ENCODE measurements at regions not wholly inside any gene's neighbourhood (a gene's known extent, or its start where the extent isn't known, plus 50 kb on each side); places are given as distances from the start of the nearest gene placed in this dataset.
"Not testable (repeated sequence)": the region's sequence is repeated elsewhere in the genome, so short reads cannot be mapped to it uniquely, and the experiment has no call there.

GRCh38 chr1:185526344-185527307 lies 207.6 kb upstream of the HMCN1 start:
- TF ChIP-seq EZH2 (IDR thresholded peaks at IDR 0.05; ENCODE audit: borderline replicate concordance, low read depth, low read length, severe bottlenecking), result no peak
- TF ChIP-seq CTCF (IDR thresholded peaks at IDR 0.05; ENCODE audit: borderline replicate concordance, extremely low read depth, low read length, poor library complexity, severe bottlenecking), result no peak
- H3K4me2 ChIP-seq (ENCODE audit: insufficient read depth, low read length), result no peak overlapping the region

DNA sequence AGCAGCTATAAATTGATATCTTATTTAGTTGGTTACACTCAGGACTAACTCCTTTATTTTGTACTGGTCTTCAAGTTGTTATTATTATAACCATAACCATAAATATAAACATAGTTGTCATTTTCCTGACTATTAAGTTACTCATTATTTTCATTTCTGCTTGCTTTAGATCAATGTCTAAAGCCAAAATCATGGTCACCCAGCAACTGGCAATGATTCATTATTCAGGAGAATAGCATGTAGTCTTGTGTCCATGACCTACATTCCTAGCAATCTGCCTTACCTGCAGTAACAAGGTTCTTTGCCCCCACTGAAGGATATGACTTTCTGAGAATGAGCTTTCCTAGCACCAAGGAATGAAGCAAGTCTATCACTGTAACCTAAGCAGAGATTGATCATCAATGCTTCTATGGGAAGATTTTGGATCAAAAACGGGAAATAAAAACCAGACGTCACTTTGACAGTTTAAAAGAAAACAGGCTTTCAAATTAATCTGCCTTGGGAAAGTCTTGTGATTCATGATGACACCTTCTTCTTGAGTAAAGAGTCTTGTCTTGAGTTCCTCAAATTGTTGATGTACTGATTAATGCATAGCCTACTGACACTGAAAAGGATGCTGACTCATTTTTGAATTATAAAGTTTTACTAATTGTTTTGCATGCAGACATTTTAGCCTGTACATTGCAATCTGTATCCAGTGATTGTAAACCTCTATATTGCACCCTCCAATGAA lies 203.3 kb upstream of the IVNS1ABP start:
- TF ChIP-seq CTCF (IDR thresholded peaks at IDR 0.05; ENCODE audit: borderline replicate concordance, extremely low read depth, low read length, poor library complexity, severe bottlenecking), result no peak
- TF ChIP-seq EZH2 (IDR thresholded peaks at IDR 0.05; ENCODE audit: borderline replicate concordance, low read depth, low read length, severe bottlenecking), result no peak
- DNase-seq (no peak), ATAC-seq (ENCODE audit: insufficient read depth, low read depth) (no peak)
- H3K27me3 ChIP-seq (ENCODE audit: insufficient read depth, low read length, poor library complexity), result no peaks in the 10 kb centered on the region
- no peaks in the 10 kb centered on the region for H4K20me1 ChIP-seq (ENCODE audit: insufficient read depth, low read length)
- no peaks in the 10 kb centered on the region for H3K4me1 ChIP-seq (ENCODE audit: insufficient read depth, low read length)
- H3K4me2 ChIP-seq (ENCODE audit: insufficient read depth, low read length), result no peak overlapping the region
- H3K36me3 ChIP-seq (ENCODE audit: insufficient read depth, low read length), result no peaks in the 10 kb centered on the region
- H3K79me2 ChIP-seq (ENCODE audit: insufficient read depth, low read length), result no peaks in the 10 kb centered on the region
- peaks cover 13% of the 10 kb centered on the region for H3K9me3 ChIP-seq (ENCODE audit: insufficient read depth, low read length, severe bottlenecking)
- H2AFZ ChIP-seq (ENCODE audit: low read depth, low read length), result no peak overlapping the region
- H3K9ac ChIP-seq (ENCODE audit: low read depth, low read length), result no peak overlapping the region
- H3K27ac ChIP-seq (ENCODE audit: low read length), result no peak overlapping the region
- no peak overlapping the region for H3K4me3 ChIP-seq (ENCODE audit: low read depth in 1 of 2, low read length in 2 of 2)

More at GRCh38 chr1:185526344-185527307, 207.6 kb upstream of the HMCN1 start:
- H3K4me1 ChIP-seq (ENCODE audit: insufficient read depth, low read length), result no peaks in the 10 kb centered on the region
- ATAC-seq (ENCODE audit: insufficient read depth, low read depth), result no peak
- no peak for DNase-seq
- no peak overlapping the region for H3K4me3 ChIP-seq (ENCODE audit: low read depth in 1 of 2, low read length in 2 of 2)
- H3K79me2 ChIP-seq (ENCODE audit: insufficient read depth, low read length), result no peaks in the 10 kb centered on the region
- no peaks in the 10 kb centered on the region for H3K36me3 ChIP-seq (ENCODE audit: insufficient read depth, low read length)
- H3K9me3 ChIP-seq (ENCODE audit: insufficient read depth, low read length, severe bottlenecking), result no peaks in the 10 kb centered on the region
- H3K9ac ChIP-seq (ENCODE audit: low read depth, low read length), result no peak overlapping the region
- no peaks in the 10 kb centered on the region for H4K20me1 ChIP-seq (ENCODE audit: insufficient read depth, low read length)
- H2AFZ ChIP-seq (ENCODE audit: low read depth, low read length), result no peak overlapping the region
- H3K27me3 ChIP-seq (ENCODE audit: insufficient read depth, low read length, poor library complexity), result no peaks in the 10 kb centered on the region
- H3K27ac ChIP-seq (ENCODE audit: low read length), result no peak overlapping the region

GRCh38 chr1:185517808-185518419 lies 200.9 kb upstream of the IVNS1ABP start:
- no peak overlapping the region for H2AFZ ChIP-seq (ENCODE audit: low read depth, low read length)
- ATAC-seq (ENCODE audit: insufficient read depth, low read depth) (no peak), DNase-seq (no peak)
- peaks cover 13% of the 10 kb centered on the region for H3K9me3 ChIP-seq (ENCODE audit: insufficient read depth, low read length, severe bottlenecking)
- H4K20me1 ChIP-seq (ENCODE audit: insufficient read depth, low read length), result no peaks in the 10 kb centered on the region
- H3K4me3 ChIP-seq (ENCODE audit: low read depth in 1 of 2, low read length in 2 of 2), result no peak overlapping the region
- H3K4me2 ChIP-seq (ENCODE audit: insufficient read depth, low read length), result no peak overlapping the region
- H3K79me2 ChIP-seq (ENCODE audit: insufficient read depth, low read length), result no peaks in the 10 kb centered on the region
- H3K4me1 ChIP-seq (ENCODE audit: insufficient read depth, low read length), result no peaks in the 10 kb centered on the region
- H3K27ac ChIP-seq (ENCODE audit: low read length), result no peak overlapping the region
- TF ChIP-seq CTCF (IDR thresholded peaks at IDR 0.05; ENCODE audit: borderline replicate concordance, extremely low read depth, low read length, poor library complexity, severe bottlenecking) (no peak), EZH2 (IDR thresholded peaks at IDR 0.05; ENCODE audit: borderline replicate concordance, low read depth, low read length, severe bottlenecking) (no peak)
- H3K27me3 ChIP-seq (ENCODE audit: insufficient read depth, low read length, poor library complexity), result no peaks in the 10 kb centered on the region
- H3K9ac ChIP-seq (ENCODE audit: low read depth, low read length), result no peak overlapping the region
- H3K36me3 ChIP-seq (ENCODE audit: insufficient read depth, low read length), result no peaks in the 10 kb centered on the region

- H3K27me3 ChIP-seq (ENCODE audit: insufficient read depth, low read length, poor library complexity); ATAC-seq (ENCODE audit: insufficient read depth, low read depth); H4K20me1 ChIP-seq (ENCODE audit: insufficient read depth, low read length); H2AFZ ChIP-seq (ENCODE audit: low read depth, low read length); H3K27ac ChIP-seq (ENCODE audit: low read length); DNase-seq; H3K9ac ChIP-seq (ENCODE audit: low read depth, low read length); H3K36me3 ChIP-seq (ENCODE audit: insufficient read depth, low read length); H3K4me1 ChIP-seq (ENCODE audit: insufficient read depth, low read length); H3K4me3 ChIP-seq (ENCODE audit: low read depth in 1 of 2, low read length in 2 of 2); H3K79me2 ChIP-seq (ENCODE audit: insufficient read depth, low read length); H3K4me2 ChIP-seq (ENCODE audit: insufficient read depth, low read length): not testable (repeated sequence)
- peaks cover 13% of the 10 kb centered on the region for H3K9me3 ChIP-seq (ENCODE audit: insufficient read depth, low read length, severe bottlenecking)
These were observed 200.3 kb upstream of the IVNS1ABP start for GRCh38 chr1:185517301-185517700.
